H7 (cell line): ENCODE measurements at regions not wholly inside any gene's neighbourhood (a gene's known extent, or its start where the extent isn't known, plus 50 kb on each side); places are given as distances from the start of the nearest gene placed in this dataset.
"Not testable (repeated sequence)": the region's sequence is repeated elsewhere in the genome, so short reads cannot be mapped to it uniquely, and the experiment has no call there.

ENCODE experiments used
- DNase-seq: peaks from one replicate; pipeline ENCODE4 v3.0.0; 2012
- H3K27me3 ChIP-seq: 2 replicates; pipeline ENCODE4 v1.6.0; 2011; ENCODE audit warnings: mild to moderate bottlenecking, low read length; ENCODE audit not compliant: control insufficient read depth, insufficient read depth
- H3K36me3 ChIP-seq: replicated peaks from 2 replicates; pipeline ENCODE4 v1.5.1; 2011; ENCODE audit warnings: low read length; ENCODE audit not compliant: control insufficient read depth, insufficient read depth
- H3K4me3 ChIP-seq: 2 replicates; pipeline ENCODE4 v1.5.1; 2011; ENCODE audit warnings: low read depth, mild to moderate bottlenecking, control low read depth, low read length, moderate library complexity; ENCODE audit not compliant: insufficient read depth

- H3K4me3 ChIP-seq = no peak overlapping the region
- no peaks in the 10 kb centered on the region for H3K36me3 ChIP-seq
- no peak for DNase-seq
- H3K27me3 ChIP-seq = no peaks in the 10 kb centered on the region
These were observed 161.3 kb upstream of the FAR2 start for GRCh38 chr12:28987538-28988324.

GRCh38 chr12:28988325-28988704 is 160.8 kb upstream of the FAR2 start:
- Histone ChIP-seq H3K4me3 (no peak overlapping the region), H3K36me3 (no peaks in the 10 kb centered on the region), H3K27me3 (no peaks in the 10 kb centered on the region)
- DNase-seq = no peak

GRCh38 chr12:28991626-28992025 is 157.5 kb upstream of the FAR2 start:
- Histone ChIP-seq H3K27me3 (no peaks in the 10 kb centered on the region), H3K36me3 (no peaks in the 10 kb centered on the region), H3K4me3 (no peak overlapping the region)
- no peak for DNase-seq

- H3K27me3 ChIP-seq = no peaks in the 10 kb centered on the region
- H3K4me3 ChIP-seq = no peak overlapping the region
- H3K36me3 ChIP-seq = no peaks in the 10 kb centered on the region
- DNase-seq = no peak
These were observed 155.4 kb upstream of the FAR2 start for GRCh38 chr12:28993720-28994119.

GRCh38 chr12:28994179-28994715 is 154.8 kb upstream of the FAR2 start:
- DNase-seq = no peak

GRCh38 chr12:28996688-28997087 is 152.4 kb upstream of the FAR2 start:
- Histone ChIP-seq H3K27me3 (no peaks in the 10 kb centered on the region), H3K36me3 (no peaks in the 10 kb centered on the region), H3K4me3 (no peak overlapping the region)
- no peak for DNase-seq

More at GRCh38 chr12:28994179-28994715, 154.8 kb upstream of the FAR2 start:
- Histone ChIP-seq H3K27me3 (no peaks in the 10 kb centered on the region), H3K36me3 (no peaks in the 10 kb centered on the region), H3K4me3 (no peak overlapping the region)

GRCh38 chr12:28998662-28999120 is 150.4 kb upstream of the FAR2 start:
- no peaks in the 10 kb centered on the region for H3K36me3 ChIP-seq
- no peak overlapping the region for H3K4me3 ChIP-seq
- H3K27me3 ChIP-seq = no peaks in the 10 kb centered on the region
- DNase-seq = no peak

- no peak for DNase-seq
- H3K36me3 ChIP-seq = no peaks in the 10 kb centered on the region
- no peak overlapping the region for H3K4me3 ChIP-seq
- H3K27me3 ChIP-seq = no peaks in the 10 kb centered on the region
These were observed 144.8 kb upstream of the FAR2 start for GRCh38 chr12:29004066-29004935.

GRCh38 chr12:29004936-29005304 is 144.2 kb upstream of the FAR2 start:
- no peaks in the 10 kb centered on the region for H3K27me3 ChIP-seq
- H3K36me3 ChIP-seq = no peaks in the 10 kb centered on the region
- no peak overlapping the region for H3K4me3 ChIP-seq
- no peak for DNase-seq

GRCh38 chr12:29008786-29009185 is 140.3 kb upstream of the FAR2 start:
- H3K4me3 ChIP-seq = no peak overlapping the region
- H3K36me3 ChIP-seq = no peaks in the 10 kb centered on the region
- no peaks in the 10 kb centered on the region for H3K27me3 ChIP-seq
- DNase-seq = no peak

- no peaks in the 10 kb centered on the region for H3K27me3 ChIP-seq
- no peak for DNase-seq
- no peaks in the 10 kb centered on the region for H3K36me3 ChIP-seq
- no peak overlapping the region for H3K4me3 ChIP-seq
These were observed 136.4 kb upstream of the FAR2 start for GRCh38 chr12:29012673-29013072.

GRCh38 chr12:29017532-29017931 is 131.5 kb upstream of the FAR2 start:
- H3K4me3 ChIP-seq, H3K27me3 ChIP-seq, H3K36me3 ChIP-seq, DNase-seq: not testable (repeated sequence)

GRCh38 chr12:29023436-29024076 is 125.5 kb upstream of the FAR2 start:
- H3K4me3 ChIP-seq = no peak overlapping the region
- no peak for DNase-seq
- H3K27me3 ChIP-seq = no peaks in the 10 kb centered on the region
- H3K36me3 ChIP-seq = no peaks in the 10 kb centered on the region

GRCh38 chr12:29024117-29024516 is 125.0 kb upstream of the FAR2 start:
- Histone ChIP-seq H3K27me3 (no peaks in the 10 kb centered on the region), H3K36me3 (no peaks in the 10 kb centered on the region)
- DNase-seq = peak; percentile 2

More at GRCh38 chr12:29024117-29024516, 125.0 kb upstream of the FAR2 start:
- no peak overlapping the region for H3K4me3 ChIP-seq
